K562 (cell line): ENCODE measurements at regions not wholly inside any gene's neighbourhood (a gene's known extent, or its start where the extent isn't known, plus 50 kb on each side); places are given as distances from the start of the nearest gene placed in this dataset.

Experiments
- HDGF ChIP-seq: fragments of 450-650 bp; IDR thresholded peaks from 2 replicates; pipeline ENCODE4 v1.6.1; 2016
- NBN ChIP-seq: fragments of 450-650 bp; IDR thresholded peaks from 2 replicates; pipeline ENCODE4 v1.6.1; 2016; ENCODE audit warnings: low read depth, mild to moderate bottlenecking

GRCh38 chr12:123058481-123058880, 78.0 kb downstream of the ARL6IP4 start:
- TF ChIP-seq HDGF (no peak), NBN (no peak)
